ENCODE measurements at regions not wholly inside any gene's neighbourhood (a gene's known extent, or its start where the extent isn't known, plus 50 kb on each side); places are given as distances from the start of the nearest gene placed in this dataset.

- no peaks in the 10 kb centered on the region; the same call in 1 of the 2 replicates for H3K27me3 ChIP-seq (replicated peaks; ENCODE audit: control insufficient read depth, insufficient read depth, low read length)
- TF ChIP-seq, protein P1, sequence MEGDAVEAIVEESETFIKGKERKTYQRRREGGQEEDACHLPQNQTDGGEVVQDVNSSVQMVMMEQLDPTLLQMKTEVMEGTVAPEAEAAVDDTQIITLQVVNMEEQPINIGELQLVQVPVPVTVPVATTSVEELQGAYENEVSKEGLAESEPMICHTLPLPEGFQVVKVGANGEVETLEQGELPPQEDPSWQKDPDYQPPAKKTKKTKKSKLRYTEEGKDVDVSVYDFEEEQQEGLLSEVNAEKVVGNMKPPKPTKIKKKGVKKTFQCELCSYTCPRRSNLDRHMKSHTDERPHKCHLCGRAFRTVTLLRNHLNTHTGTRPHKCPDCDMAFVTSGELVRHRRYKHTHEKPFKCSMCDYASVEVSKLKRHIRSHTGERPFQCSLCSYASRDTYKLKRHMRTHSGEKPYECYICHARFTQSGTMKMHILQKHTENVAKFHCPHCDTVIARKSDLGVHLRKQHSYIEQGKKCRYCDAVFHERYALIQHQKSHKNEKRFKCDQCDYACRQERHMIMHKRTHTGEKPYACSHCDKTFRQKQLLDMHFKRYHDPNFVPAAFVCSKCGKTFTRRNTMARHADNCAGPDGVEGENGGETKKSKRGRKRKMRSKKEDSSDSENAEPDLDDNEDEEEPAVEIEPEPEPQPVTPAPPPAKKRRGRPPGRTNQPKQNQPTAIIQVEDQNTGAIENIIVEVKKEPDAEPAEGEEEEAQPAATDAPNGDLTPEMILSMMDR (IDR thresholded peaks at IDR 0.05; ENCODE audit: insufficient read depth, low read length, poor library complexity, severe bottlenecking), result no peak
- H3K36me3 ChIP-seq (ENCODE audit: control insufficient read depth, insufficient read depth, low read length), result no peaks in the 10 kb centered on the region
- no peak for DNase-seq (ENCODE audit: extremely low read depth, insufficient read length)
- no peak overlapping the region for H3K4me3 ChIP-seq (replicated peaks; ENCODE audit: low read depth, low read length)
These were observed 245.8 kb upstream of the JAG1 start for GRCh38 chr20:10919396-10920140.

DNA sequence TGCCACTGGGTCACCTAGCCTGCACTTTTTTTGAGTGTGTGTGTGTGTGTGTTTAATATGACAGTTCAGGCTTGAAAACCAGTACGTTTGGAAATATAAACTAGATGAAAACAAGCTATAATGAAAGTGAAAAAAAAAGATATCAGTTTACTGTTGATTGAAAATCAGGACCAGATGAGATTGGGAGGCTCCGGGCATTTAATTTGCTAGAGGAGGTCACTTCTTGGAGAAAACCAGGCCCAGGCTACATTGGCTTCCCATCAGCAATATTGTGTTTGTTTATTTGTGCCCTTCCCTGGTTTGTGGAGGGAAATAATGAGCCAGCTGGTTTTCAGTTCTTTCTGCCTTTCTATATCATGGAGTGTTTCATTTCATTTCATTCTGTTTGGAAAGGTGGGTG, 246.6 kb upstream of the JAG1 start:
- H3K36me3 ChIP-seq (ENCODE audit: control insufficient read depth, insufficient read depth, low read length), result no peaks in the 10 kb centered on the region
- no peaks in the 10 kb centered on the region; the same call in 1 of the 2 replicates for H3K27me3 ChIP-seq (replicated peaks; ENCODE audit: control insufficient read depth, insufficient read depth, low read length)
- TF ChIP-seq, protein P1 (IDR thresholded peaks at IDR 0.05; ENCODE audit: insufficient read depth, low read length, poor library complexity, severe bottlenecking), result no peak
- DNase-seq (ENCODE audit: extremely low read depth, insufficient read length), result no peak
- no peak overlapping the region for H3K4me3 ChIP-seq (replicated peaks; ENCODE audit: low read depth, low read length)

DNA sequence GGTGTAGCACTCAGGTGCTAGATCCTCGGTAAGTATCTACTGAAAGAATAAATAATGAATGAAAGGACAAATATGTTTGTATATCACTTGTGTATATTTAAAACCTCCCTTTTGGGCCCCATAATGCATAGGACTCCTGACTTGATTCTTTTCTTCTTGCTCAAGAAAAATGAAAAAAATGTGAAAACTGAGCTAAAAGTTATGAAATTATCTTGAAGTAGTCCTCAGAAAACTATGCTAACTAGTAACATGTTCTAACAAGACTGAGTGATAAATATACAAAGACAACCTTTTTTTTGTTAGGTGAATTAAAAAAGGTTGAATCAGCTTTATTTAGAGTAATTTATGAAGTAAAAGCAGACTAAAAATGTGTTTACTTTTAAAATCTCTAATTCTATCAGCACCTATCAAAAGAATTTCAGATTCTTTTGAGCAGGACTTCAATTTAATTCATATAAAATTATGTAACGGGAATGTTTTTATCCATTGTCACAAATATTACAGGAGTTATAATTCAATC, 247.8 kb upstream of the JAG1 start:
- no peak for DNase-seq (ENCODE audit: extremely low read depth, insufficient read length)
- H3K4me3 ChIP-seq (replicated peaks; ENCODE audit: low read depth, low read length), result no peak overlapping the region
- no peaks in the 10 kb centered on the region; the same call in 1 of the 2 replicates for H3K27me3 ChIP-seq (replicated peaks; ENCODE audit: control insufficient read depth, insufficient read depth, low read length)
- H3K36me3 ChIP-seq (ENCODE audit: control insufficient read depth, insufficient read depth, low read length), result no peaks in the 10 kb centered on the region
- TF ChIP-seq, protein P1 (IDR thresholded peaks at IDR 0.05; ENCODE audit: insufficient read depth, low read length, poor library complexity, severe bottlenecking), result no peak

DNA sequence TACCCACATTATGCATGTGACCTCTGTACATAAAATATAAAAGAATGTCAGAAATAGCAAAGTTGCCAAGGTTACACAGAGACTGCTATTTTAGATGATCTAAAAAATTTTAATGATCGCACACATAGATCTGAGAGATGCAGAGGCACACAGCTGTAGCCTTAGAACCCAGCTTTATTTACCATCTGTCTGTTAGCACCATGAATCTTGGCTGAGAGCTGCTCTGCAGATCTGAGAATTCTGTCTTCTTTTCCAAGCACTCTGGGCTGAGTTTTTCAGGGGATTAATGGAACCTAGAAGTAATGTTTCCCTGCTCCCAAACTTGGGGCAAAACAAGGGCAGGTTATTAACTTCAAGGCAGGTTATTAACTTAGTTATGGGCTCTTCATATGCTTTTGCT, 248.7 kb upstream of the JAG1 start:
- DNase-seq (ENCODE audit: extremely low read depth, insufficient read length), result no peak
- TF ChIP-seq, protein P1 (IDR thresholded peaks at IDR 0.05; ENCODE audit: insufficient read depth, low read length, poor library complexity, severe bottlenecking), result no peak
- Histone ChIP-seq H3K27me3 (replicated peaks; ENCODE audit: control insufficient read depth, insufficient read depth, low read length) (no peaks in the 10 kb centered on the region; the same call in 1 of the 2 replicates), H3K4me3 (replicated peaks; ENCODE audit: low read depth, low read length) (no peak overlapping the region), H3K36me3 (ENCODE audit: control insufficient read depth, insufficient read depth, low read length) (no peaks in the 10 kb centered on the region)

GRCh38 chr20:10922941-10923340, 249.1 kb upstream of the JAG1 start:
- DNase-seq (ENCODE audit: extremely low read depth, insufficient read length), result no peak
- Histone ChIP-seq H3K36me3 (ENCODE audit: control insufficient read depth, insufficient read depth, low read length) (no peaks in the 10 kb centered on the region), H3K4me3 (replicated peaks; ENCODE audit: low read depth, low read length) (no peak overlapping the region), H3K27me3 (replicated peaks; ENCODE audit: control insufficient read depth, insufficient read depth, low read length) (no peaks in the 10 kb centered on the region; the same call in 1 of the 2 replicates)
- TF ChIP-seq, protein P1 (IDR thresholded peaks at IDR 0.05; ENCODE audit: insufficient read depth, low read length, poor library complexity, severe bottlenecking), result no peak
